ENCODE measurements at regions not wholly inside any gene's neighbourhood (a gene's known extent, or its start where the extent isn't known, plus 50 kb on each side); places are given as distances from the start of the nearest gene placed in this dataset.

DNA sequence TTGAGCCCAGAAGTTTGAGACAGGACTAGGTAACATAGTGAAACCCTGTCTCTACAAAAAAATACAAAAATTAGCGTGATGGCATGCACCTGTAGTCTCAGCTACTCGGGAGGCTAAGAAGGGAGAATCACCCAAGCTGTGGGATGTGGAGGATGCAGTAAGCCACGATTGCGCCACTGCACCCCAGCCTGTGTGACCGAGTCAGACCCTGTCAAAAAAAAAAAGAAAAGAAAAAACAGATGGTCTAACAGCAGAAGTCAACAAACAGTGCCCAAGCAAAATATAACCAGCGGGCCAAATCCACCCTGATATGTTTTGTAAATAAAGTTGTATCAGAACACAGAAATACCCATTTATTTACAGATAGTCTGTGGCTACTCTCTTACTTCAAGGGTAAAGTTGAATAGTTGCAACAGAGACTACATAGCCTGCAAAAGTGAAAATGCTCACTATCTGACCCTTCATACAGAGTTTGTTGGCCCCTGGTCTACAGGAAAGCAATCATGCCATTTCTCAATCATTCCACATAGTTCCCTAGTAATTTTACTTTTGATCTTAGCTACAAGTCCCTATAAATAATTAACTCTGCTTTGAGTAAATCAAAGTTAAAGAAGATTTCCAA is 383.7 kb downstream of the TLE1 start:
- Histone ChIP-seq H3K4me1 (ENCODE audit: insufficient read depth, low read length) (peaks cover 14% of the 10 kb centered on the region), H3K36me3 (replicated peaks in 1 of 2; ENCODE audit: control insufficient read depth in 1 of 2, insufficient read depth in 2 of 2, low read length in 2 of 2) (no peaks in the 10 kb centered on the region), H2AFZ (ENCODE audit: low read length) (no peak overlapping the region), H3K79me2 (ENCODE audit: insufficient read depth, low read length) (no peaks in the 10 kb centered on the region), H3K27me3 (ENCODE audit: control insufficient read depth in 1 of 2, insufficient read depth in 2 of 2, low read length in 2 of 2) (no peaks in the 10 kb centered on the region), H3K9me3 (ENCODE audit: low read length) (no peaks in the 10 kb centered on the region), H3K9ac (ENCODE audit: insufficient read depth, low read depth, low read length) (no peak overlapping the region), H3K4me2 (ENCODE audit: low read depth, low read length) (no peak overlapping the region), H3K4me3 (replicated peaks in 1 of 3; ENCODE audit: insufficient read depth in 1 of 3, low read depth in 2 of 3, low read length in 3 of 3) (no peak overlapping the region), H3K27ac (ENCODE audit: extremely low read length, insufficient read depth, low read length) (no peak overlapping the region), H4K20me1 (ENCODE audit: insufficient read depth, low read length) (no peaks in the 10 kb centered on the region)
- intact Hi-C loops (cut with micrococcal nuclease; ENCODE audit: unreplicated experiment), result loop anchor here (10.0 kb wide), 1 partner anchor 131 kb away; no protein-coding TSS in a partner anchor
- FAIRE-seq, result no peak
- peak; percentile 86 for ATAC-seq
- BruUV-seq (replicated peaks), result no TSS peak
- 6% methylated on average over 6 of the region's 6 CpGs for WGBS (ENCODE audit: low lambda C conversion rate)
- POLR2A ChIA-PET, result no interaction called here
- TF ChIP-seq CEBPB (IDR thresholded peaks at IDR 0.05; ENCODE audit: borderline replicate concordance, low read depth, low read length) (peak; percentile 24; the same call in 1 of the 2 replicates), SIX4 (CRISPR knock-in tag; IDR thresholded peaks at IDR 0.05) (no peak)
- TF ChIP-seq, protein P1, sequence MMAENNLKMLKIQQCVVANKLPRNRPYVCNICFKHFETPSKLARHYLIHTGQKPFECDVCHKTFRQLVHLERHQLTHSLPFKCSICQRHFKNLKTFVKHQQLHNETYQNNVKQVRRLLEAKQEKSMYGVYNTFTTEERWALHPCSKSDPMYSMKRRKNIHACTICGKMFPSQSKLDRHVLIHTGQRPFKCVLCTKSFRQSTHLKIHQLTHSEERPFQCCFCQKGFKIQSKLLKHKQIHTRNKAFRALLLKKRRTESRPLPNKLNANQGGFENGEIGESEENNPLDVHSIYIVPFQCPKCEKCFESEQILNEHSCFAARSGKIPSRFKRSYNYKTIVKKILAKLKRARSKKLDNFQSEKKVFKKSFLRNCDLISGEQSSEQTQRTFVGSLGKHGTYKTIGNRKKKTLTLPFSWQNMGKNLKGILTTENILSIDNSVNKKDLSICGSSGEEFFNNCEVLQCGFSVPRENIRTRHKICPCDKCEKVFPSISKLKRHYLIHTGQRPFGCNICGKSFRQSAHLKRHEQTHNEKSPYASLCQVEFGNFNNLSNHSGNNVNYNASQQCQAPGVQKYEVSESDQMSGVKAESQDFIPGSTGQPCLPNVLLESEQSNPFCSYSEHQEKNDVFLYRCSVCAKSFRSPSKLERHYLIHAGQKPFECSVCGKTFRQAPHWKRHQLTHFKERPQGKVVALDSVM (CRISPR knock-in tag; IDR thresholded peaks at IDR 0.05), result peak; percentile 43; the same call in 1 of the 2 replicates
- peak; percentile 45 for DNase-seq (ENCODE audit: low spot score)
- CTCF ChIA-PET (ENCODE audit: low intra/inter-chr PET ratio, low total read pairs), result no interaction called here
- in situ Hi-C loops (cut with HindIII; ENCODE audit: extremely low pct_ligation_motif_present, low pct_unique_long_range_greater_than_20kb), result no loop called here

DNA sequence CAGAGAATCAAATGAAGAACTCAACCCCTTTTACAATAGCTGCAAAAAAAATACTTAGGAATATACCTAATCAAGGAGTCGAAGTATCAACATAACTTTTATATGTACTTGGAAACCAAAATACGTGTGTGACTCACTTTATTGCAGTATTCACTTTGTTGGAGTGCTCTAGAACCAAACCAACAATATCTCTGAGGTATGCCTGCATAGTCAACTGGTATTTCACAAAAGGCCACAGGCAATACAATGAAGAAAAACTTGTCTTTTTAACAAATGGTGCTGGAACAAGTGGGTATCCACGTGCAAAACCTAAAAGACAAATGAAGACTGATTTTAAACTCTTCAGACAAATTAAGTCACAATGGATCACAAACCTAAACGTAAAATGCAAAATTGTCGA is 385.7 kb downstream of the TLE1 start:
- ChIA-PET CTCF (ENCODE audit: low intra/inter-chr PET ratio, low total read pairs) (no interaction called here), POLR2A (no interaction called here)
- no peak for FAIRE-seq
- H3K36me3 ChIP-seq (replicated peaks in 1 of 2; ENCODE audit: control insufficient read depth in 1 of 2, insufficient read depth in 2 of 2, low read length in 2 of 2), result no peaks in the 10 kb centered on the region
- no peak overlapping the region for H3K4me2 ChIP-seq (ENCODE audit: low read depth, low read length)
- H3K9ac ChIP-seq (ENCODE audit: insufficient read depth, low read depth, low read length), result no peak overlapping the region
- no peak overlapping the region for H2AFZ ChIP-seq (ENCODE audit: low read length)
- 17% methylated on average over 5 of the region's 5 CpGs for WGBS (ENCODE audit: low lambda C conversion rate)
- no peaks in the 10 kb centered on the region for H4K20me1 ChIP-seq (ENCODE audit: insufficient read depth, low read length)
- no peak overlapping the region for H3K4me3 ChIP-seq (replicated peaks in 1 of 3; ENCODE audit: insufficient read depth in 1 of 3, low read depth in 2 of 3, low read length in 3 of 3)
- H3K4me1 ChIP-seq (ENCODE audit: insufficient read depth, low read length), result peaks cover 14% of the 10 kb centered on the region
- H3K9me3 ChIP-seq (ENCODE audit: low read length), result 0 out of 2 replicates have a peak, but pooled peaks cover 6% of the 10 kb centered on the region
- H3K79me2 ChIP-seq (ENCODE audit: insufficient read depth, low read length), result no peaks in the 10 kb centered on the region
- no peak for DNase-seq (ENCODE audit: low spot score)
- H3K27me3 ChIP-seq (ENCODE audit: control insufficient read depth in 1 of 2, insufficient read depth in 2 of 2, low read length in 2 of 2), result no peaks in the 10 kb centered on the region
- in situ Hi-C loops (cut with HindIII; ENCODE audit: extremely low pct_ligation_motif_present, low pct_unique_long_range_greater_than_20kb) (no loop called here), intact Hi-C loops (cut with micrococcal nuclease; ENCODE audit: unreplicated experiment) (loop anchor here (10.0 kb wide), 1 partner anchor 129 kb away; no protein-coding TSS in a partner anchor)
- BruUV-seq (replicated peaks), result no TSS peak
- ATAC-seq, result no peak
- no peak overlapping the region for H3K27ac ChIP-seq (ENCODE audit: extremely low read length, insufficient read depth, low read length)
- TF ChIP-seq, protein P2, sequence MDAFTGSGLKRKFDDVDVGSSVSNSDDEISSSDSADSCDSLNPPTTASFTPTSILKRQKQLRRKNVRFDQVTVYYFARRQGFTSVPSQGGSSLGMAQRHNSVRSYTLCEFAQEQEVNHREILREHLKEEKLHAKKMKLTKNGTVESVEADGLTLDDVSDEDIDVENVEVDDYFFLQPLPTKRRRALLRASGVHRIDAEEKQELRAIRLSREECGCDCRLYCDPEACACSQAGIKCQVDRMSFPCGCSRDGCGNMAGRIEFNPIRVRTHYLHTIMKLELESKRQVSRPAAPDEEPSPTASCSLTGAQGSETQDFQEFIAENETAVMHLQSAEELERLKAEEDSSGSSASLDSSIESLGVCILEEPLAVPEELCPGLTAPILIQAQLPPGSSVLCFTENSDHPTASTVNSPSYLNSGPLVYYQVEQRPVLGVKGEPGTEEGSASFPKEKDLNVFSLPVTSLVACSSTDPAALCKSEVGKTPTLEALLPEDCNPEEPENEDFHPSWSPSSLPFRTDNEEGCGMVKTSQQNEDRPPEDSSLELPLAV (CRISPR knock-in tag; conservative IDR thresholded peaks at IDR 0.05; ENCODE audit: low read depth), result no peak
- TF ChIP-seq MED13 (CRISPR knock-in tag; IDR thresholded peaks at IDR 0.05) (no peak), NFE2L1 (CRISPR knock-in tag; IDR thresholded peaks at IDR 0.05; ENCODE audit: borderline replicate concordance) (no peak), ZMAT3 (CRISPR knock-in tag; conservative IDR thresholded peaks at IDR 0.05) (no peak), PRPF4 (IDR thresholded peaks at IDR 0.05; ENCODE audit: low read depth, low read length, poor library complexity, severe bottlenecking) (no peak), TCF7 (IDR thresholded peaks at IDR 0.05; ENCODE audit: low read depth) (no peak), ZNF564 (CRISPR knock-in tag; IDR thresholded peaks at IDR 0.05) (no peak), MED1 (CRISPR knock-in tag; IDR thresholded peaks at IDR 0.05) (no peak)
- TF ChIP-seq, protein P3, sequence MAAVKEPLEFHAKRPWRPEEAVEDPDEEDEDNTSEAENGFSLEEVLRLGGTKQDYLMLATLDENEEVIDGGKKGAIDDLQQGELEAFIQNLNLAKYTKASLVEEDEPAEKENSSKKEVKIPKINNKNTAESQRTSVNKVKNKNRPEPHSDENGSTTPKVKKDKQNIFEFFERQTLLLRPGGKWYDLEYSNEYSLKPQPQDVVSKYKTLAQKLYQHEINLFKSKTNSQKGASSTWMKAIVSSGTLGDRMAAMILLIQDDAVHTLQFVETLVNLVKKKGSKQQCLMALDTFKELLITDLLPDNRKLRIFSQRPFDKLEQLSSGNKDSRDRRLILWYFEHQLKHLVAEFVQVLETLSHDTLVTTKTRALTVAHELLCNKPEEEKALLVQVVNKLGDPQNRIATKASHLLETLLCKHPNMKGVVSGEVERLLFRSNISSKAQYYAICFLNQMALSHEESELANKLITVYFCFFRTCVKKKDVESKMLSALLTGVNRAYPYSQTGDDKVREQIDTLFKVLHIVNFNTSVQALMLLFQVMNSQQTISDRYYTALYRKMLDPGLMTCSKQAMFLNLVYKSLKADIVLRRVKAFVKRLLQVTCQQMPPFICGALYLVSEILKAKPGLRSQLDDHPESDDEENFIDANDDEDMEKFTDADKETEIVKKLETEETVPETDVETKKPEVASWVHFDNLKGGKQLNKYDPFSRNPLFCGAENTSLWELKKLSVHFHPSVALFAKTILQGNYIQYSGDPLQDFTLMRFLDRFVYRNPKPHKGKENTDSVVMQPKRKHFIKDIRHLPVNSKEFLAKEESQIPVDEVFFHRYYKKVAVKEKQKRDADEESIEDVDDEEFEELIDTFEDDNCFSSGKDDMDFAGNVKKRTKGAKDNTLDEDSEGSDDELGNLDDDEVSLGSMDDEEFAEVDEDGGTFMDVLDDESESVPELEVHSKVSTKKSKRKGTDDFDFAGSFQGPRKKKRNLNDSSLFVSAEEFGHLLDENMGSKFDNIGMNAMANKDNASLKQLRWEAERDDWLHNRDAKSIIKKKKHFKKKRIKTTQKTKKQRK (IDR thresholded peaks at IDR 0.05; ENCODE audit: low read length), result no peak
